ENCODE measurements at regions not wholly inside any gene's neighbourhood (a gene's known extent, or its start where the extent isn't known, plus 50 kb on each side); places are given as distances from the start of the nearest gene placed in this dataset.

DNA sequence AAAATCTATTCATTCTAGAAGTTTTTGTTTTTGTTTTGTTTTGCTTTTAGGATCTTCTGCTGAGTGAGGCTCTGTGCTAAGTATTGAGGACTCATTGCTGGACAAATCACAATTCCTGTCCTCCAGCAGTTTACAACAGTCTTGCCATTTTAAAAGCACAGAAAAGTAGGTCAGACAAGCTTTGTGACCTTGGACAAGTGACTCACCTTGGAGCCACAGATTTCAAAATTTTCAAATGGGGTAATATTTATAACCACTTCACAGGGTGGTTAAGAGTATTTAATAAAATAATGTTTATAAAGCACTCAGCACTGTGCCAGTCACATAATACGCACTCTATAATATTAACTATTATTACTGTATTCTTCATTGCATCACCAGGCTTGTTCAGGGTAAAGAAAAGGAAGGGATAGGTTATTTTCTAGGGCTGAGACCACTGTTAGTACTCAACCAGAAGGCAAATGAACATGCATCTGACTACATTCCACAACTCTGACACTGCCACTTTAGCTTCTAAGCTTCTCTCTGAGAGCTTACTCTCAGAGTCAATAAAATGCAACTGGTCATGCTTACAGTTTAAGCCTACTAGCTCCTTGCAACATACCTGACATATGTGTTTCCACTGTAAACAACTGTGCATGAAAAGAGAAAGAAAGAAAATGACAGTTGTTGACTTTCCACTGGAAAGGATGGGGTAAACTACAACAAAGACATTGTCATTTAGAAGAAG lies 63.2 kb upstream of the FIBIN start:
- TF ChIP-seq, protein P1, sequence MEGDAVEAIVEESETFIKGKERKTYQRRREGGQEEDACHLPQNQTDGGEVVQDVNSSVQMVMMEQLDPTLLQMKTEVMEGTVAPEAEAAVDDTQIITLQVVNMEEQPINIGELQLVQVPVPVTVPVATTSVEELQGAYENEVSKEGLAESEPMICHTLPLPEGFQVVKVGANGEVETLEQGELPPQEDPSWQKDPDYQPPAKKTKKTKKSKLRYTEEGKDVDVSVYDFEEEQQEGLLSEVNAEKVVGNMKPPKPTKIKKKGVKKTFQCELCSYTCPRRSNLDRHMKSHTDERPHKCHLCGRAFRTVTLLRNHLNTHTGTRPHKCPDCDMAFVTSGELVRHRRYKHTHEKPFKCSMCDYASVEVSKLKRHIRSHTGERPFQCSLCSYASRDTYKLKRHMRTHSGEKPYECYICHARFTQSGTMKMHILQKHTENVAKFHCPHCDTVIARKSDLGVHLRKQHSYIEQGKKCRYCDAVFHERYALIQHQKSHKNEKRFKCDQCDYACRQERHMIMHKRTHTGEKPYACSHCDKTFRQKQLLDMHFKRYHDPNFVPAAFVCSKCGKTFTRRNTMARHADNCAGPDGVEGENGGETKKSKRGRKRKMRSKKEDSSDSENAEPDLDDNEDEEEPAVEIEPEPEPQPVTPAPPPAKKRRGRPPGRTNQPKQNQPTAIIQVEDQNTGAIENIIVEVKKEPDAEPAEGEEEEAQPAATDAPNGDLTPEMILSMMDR (conservative IDR thresholded peaks at IDR 0.05), result no peak
- no peak for TF ChIP-seq ZFX (IDR thresholded peaks at IDR 0.05)
